ENCODE measurements at regions not wholly inside any gene's neighbourhood (a gene's known extent, or its start where the extent isn't known, plus 50 kb on each side); places are given as distances from the start of the nearest gene placed in this dataset.

DNA sequence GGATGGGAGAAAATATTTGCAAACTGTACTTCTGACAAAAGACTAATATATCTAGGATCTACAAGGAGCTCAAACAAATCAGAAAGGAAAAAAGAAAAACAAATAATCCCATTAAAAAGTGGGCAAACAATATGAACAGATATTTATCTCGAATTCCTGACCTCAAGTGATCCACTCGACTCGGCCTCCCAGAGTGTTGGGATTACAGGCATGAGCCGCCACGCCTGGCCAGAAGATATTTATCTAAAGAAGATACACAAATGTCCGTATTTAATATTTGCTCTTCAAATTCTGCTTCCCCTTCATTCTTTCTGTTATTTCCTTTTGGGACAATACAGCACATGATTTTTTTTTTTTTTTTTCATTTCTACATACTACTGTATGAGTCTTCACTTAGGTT, 151.7 kb upstream of the GRM7 start:
- H3K79me2 ChIP-seq (ENCODE audit: insufficient read depth, low read length): no peaks in the 10 kb centered on the region
- no peak overlapping the region for H2AFZ ChIP-seq (ENCODE audit: low read depth, low read length)
- no peak overlapping the region for H3K27ac ChIP-seq (ENCODE audit: low read length)
- no peaks in the 10 kb centered on the region for H3K9me3 ChIP-seq (ENCODE audit: insufficient read depth, low read length, severe bottlenecking)
- H4K20me1 ChIP-seq (ENCODE audit: insufficient read depth, low read length): no peaks in the 10 kb centered on the region
- H3K9ac ChIP-seq (ENCODE audit: low read depth, low read length): no peak overlapping the region
- ATAC-seq (ENCODE audit: insufficient read depth, low read depth) (no peak), DNase-seq (no peak)
- H3K4me2 ChIP-seq (ENCODE audit: insufficient read depth, low read length): no peak overlapping the region
- no peak overlapping the region for H3K4me3 ChIP-seq (ENCODE audit: low read depth in 1 of 2, low read length in 2 of 2)
- TF ChIP-seq, protein P1, sequence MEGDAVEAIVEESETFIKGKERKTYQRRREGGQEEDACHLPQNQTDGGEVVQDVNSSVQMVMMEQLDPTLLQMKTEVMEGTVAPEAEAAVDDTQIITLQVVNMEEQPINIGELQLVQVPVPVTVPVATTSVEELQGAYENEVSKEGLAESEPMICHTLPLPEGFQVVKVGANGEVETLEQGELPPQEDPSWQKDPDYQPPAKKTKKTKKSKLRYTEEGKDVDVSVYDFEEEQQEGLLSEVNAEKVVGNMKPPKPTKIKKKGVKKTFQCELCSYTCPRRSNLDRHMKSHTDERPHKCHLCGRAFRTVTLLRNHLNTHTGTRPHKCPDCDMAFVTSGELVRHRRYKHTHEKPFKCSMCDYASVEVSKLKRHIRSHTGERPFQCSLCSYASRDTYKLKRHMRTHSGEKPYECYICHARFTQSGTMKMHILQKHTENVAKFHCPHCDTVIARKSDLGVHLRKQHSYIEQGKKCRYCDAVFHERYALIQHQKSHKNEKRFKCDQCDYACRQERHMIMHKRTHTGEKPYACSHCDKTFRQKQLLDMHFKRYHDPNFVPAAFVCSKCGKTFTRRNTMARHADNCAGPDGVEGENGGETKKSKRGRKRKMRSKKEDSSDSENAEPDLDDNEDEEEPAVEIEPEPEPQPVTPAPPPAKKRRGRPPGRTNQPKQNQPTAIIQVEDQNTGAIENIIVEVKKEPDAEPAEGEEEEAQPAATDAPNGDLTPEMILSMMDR (IDR thresholded peaks at IDR 0.05; ENCODE audit: borderline replicate concordance, extremely low read depth, low read length, poor library complexity, severe bottlenecking): no peak
- no peak for TF ChIP-seq EZH2 (IDR thresholded peaks at IDR 0.05; ENCODE audit: borderline replicate concordance, low read depth, low read length, severe bottlenecking)
- H3K4me1 ChIP-seq (ENCODE audit: insufficient read depth, low read length): no peaks in the 10 kb centered on the region
- H3K36me3 ChIP-seq (ENCODE audit: insufficient read depth, low read length): no peaks in the 10 kb centered on the region
- no peaks in the 10 kb centered on the region for H3K27me3 ChIP-seq (ENCODE audit: insufficient read depth, low read length, poor library complexity)

DNA sequence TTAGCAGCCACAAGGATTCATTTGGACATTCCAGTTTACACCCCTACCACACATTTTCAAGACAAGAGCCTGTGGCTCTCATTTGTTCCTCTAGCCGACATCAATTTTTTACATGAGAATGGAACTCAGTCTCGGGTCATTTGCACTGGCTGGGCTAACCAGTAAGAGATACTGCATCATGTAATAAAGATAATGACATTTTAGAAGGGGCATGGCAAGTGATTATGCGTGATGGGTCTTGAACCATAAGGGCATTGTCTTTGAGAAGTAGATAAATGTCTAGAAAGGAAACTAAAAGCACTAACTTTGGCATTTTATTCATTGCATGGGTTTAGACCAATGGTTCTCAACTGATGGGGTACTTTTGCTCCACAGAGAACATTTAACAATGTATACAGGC, 146.0 kb upstream of the GRM7 start:
- Histone ChIP-seq H4K20me1 (ENCODE audit: insufficient read depth, low read length) (no peaks in the 10 kb centered on the region), H3K27ac (ENCODE audit: low read length) (no peak overlapping the region), H3K36me3 (ENCODE audit: insufficient read depth, low read length) (no peaks in the 10 kb centered on the region), H3K79me2 (ENCODE audit: insufficient read depth, low read length) (no peaks in the 10 kb centered on the region), H3K27me3 (ENCODE audit: insufficient read depth, low read length, poor library complexity) (no peaks in the 10 kb centered on the region), H3K4me1 (ENCODE audit: insufficient read depth, low read length) (no peaks in the 10 kb centered on the region), H3K4me3 (ENCODE audit: low read depth in 1 of 2, low read length in 2 of 2) (no peak overlapping the region), H3K9me3 (ENCODE audit: insufficient read depth, low read length, severe bottlenecking) (no peaks in the 10 kb centered on the region), H3K4me2 (ENCODE audit: insufficient read depth, low read length) (no peak overlapping the region), H3K9ac (ENCODE audit: low read depth, low read length) (no peak overlapping the region), H2AFZ (ENCODE audit: low read depth, low read length) (no peak overlapping the region)
- ATAC-seq (ENCODE audit: insufficient read depth, low read depth) (no peak), DNase-seq (no peak)
- TF ChIP-seq EZH2 (IDR thresholded peaks at IDR 0.05; ENCODE audit: borderline replicate concordance, low read depth, low read length, severe bottlenecking): no peak
- TF ChIP-seq, protein P1 (IDR thresholded peaks at IDR 0.05; ENCODE audit: borderline replicate concordance, extremely low read depth, low read length, poor library complexity, severe bottlenecking): no peak

DNA sequence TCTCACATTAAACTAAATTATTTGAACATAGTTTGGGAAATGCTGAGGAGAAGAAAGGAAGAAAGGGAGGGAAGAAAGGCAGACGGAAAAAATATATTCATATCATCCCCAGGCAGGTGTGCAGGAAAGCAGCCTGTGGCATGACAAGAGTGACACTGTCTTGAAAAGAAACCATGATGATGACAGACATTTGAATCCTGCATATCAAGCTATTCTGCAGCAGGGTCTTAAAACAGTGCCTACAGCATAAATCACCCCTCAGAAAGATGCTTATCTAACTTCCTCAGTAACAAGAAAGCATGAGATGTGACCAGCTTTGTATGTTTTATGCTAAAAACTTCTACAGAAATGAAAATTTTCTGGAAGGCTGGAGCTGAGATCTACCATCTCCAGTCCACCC, 144.5 kb upstream of the GRM7 start:
- no peak for DNase-seq
- H3K9me3 ChIP-seq (ENCODE audit: insufficient read depth, low read length, severe bottlenecking): no peaks in the 10 kb centered on the region
- H2AFZ ChIP-seq (ENCODE audit: low read depth, low read length): no peak overlapping the region
- H4K20me1 ChIP-seq (ENCODE audit: insufficient read depth, low read length): no peaks in the 10 kb centered on the region
- no peak overlapping the region for H3K27ac ChIP-seq (ENCODE audit: low read length)
- TF ChIP-seq EZH2 (IDR thresholded peaks at IDR 0.05; ENCODE audit: borderline replicate concordance, low read depth, low read length, severe bottlenecking): no peak
- TF ChIP-seq, protein P1 (IDR thresholded peaks at IDR 0.05; ENCODE audit: borderline replicate concordance, extremely low read depth, low read length, poor library complexity, severe bottlenecking): no peak
- no peaks in the 10 kb centered on the region for H3K4me1 ChIP-seq (ENCODE audit: insufficient read depth, low read length)
- H3K9ac ChIP-seq (ENCODE audit: low read depth, low read length): no peak overlapping the region
- no peak for ATAC-seq (ENCODE audit: insufficient read depth, low read depth)
- H3K27me3 ChIP-seq (ENCODE audit: insufficient read depth, low read length, poor library complexity): no peaks in the 10 kb centered on the region
- H3K4me2 ChIP-seq (ENCODE audit: insufficient read depth, low read length): no peak overlapping the region
- H3K36me3 ChIP-seq (ENCODE audit: insufficient read depth, low read length): no peaks in the 10 kb centered on the region
- no peaks in the 10 kb centered on the region for H3K79me2 ChIP-seq (ENCODE audit: insufficient read depth, low read length)
- H3K4me3 ChIP-seq (ENCODE audit: low read depth in 1 of 2, low read length in 2 of 2): no peak overlapping the region

All from DND-41 (cell line).